GF-D8 (cell line): ENCODE measurements at regions not wholly inside any gene's neighbourhood (a gene's known extent, or its start where the extent isn't known, plus 50 kb on each side); places are given as distances from the start of the nearest gene placed in this dataset.
"Not testable (repeated sequence)": the region's sequence is repeated elsewhere in the genome, so short reads cannot be mapped to it uniquely, and the experiment has no call there.

ENCODE experiments used
- DNase-seq: peaks from one replicate; lab custom pipeline; 2025; lab: John Stamatoyannopoulos, UW

- no peak for DNase-seq
Observed at GRCh38 chrX:110512341-110512740, 153.7 kb downstream of the RTL9 start.

DNA sequence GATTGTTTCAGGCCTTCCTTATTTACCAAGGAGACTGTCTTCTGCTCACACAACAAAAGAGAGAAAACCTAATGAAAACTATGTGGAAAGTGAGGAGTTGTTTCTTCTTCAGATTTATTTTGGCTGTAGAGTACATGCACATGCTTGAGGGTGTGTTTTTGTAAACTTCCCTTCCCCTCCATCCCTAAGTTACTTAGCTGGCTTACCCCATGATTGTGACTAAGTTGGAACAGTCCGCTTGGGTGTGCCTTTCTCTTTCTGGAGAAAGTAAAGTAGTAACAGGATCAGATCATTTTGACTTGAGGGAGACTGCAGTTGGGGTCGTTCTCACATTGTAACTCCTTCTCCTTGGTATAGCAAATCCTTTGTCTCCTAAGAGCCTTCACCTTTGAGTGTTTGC, 155.9 kb downstream of the RTL9 start:
- no peak for DNase-seq

DNA sequence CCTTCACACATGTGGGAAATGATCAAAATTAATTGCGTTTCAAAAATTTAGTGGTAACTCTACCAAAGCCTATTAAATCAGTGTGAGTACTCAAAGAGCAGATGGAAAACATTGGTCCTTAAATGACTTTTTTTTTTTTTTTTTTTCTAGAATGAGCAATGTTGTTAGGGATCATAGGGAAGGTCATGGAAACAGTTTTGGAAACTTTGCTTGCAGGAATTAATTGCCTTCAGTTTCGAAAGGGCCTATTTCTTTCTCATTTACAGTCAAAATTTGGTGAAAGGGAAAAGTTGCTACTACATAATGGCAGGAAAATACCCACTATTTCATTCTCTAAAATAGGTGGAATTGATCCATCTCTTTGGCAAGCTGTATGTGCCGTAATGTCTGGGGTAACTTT, 160.9 kb downstream of the RTL9 start:
- DNase-seq, result no peak

DNA sequence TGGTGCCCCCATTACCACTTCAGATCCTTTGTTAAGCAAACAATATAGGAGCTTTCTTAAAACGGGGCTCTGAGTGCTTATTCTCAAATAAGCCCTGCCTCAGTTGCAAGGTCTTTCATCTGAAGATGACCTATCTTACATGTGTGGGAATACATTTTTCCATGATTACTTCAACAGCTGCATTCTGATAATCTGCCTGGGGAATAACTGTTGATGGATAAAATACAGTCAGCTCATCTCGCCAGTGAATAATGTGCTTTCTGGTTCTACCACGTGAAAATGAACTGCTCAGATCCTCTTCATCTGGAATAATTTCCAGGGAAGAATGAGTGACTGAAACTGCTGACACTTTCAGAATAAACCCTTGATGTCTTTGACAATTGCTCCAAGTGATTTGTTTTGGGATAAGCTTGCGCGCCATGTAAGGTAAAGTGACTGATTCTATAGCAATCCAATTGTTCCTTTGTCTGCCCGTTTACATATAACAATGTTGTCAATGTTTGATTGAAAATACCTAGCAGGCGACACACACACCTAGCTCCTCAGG, 161.3 kb downstream of the RTL9 start:
- no peak for DNase-seq

DNA sequence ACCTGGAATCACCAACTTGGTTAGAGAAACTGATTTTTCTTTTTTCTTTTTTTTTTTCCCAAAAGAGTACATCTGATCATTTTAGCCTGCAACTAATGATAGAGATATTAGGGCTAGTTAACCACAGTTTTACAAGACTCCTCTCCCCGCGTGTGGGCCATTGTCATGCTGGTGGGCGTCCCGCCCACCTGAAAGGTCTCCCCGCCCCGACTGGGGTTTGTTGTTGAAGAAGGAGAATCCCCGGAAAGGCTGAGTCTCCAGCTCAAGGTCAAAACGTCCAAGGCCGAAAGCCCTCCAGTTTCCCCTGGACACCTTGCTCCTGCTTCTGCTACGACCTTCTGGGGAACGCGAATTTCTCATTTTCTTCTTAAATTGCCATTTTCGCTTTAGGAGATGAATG, 162.0 kb downstream of the RTL9 start:
- not testable (repeated sequence) for DNase-seq

DNA sequence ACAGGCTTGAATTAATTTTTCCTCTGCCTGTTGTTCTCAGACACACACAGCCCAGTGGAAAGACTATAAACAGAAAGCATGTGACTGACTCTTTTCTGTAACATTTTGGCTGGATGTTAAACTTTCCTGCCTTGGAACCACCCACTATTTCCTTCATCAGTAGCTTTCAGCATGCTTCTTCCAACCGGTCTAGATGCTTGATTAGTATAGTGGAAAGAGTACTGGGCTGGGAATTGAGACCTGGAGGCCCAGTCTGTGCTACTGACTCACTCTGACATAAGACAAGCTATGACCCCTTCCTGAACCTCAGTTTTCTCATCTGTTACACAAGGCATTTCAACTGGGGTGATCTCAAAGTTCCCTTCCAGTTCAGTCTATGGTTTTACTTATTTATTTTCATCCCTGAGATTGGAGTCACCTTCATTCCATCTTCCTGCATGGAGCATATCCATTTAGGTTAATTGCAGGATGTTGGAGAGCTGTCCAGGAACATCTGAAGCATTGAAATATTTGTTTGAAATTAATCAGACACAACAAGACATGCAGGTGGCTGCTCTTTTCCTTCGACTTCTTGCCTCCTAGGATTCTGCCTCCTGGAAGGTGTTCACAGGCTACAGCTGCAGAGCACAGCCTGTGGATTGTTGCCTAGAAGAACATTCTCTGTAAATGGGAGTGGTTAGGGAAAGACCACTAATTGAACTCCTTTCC, 173.4 kb downstream of the RTL9 start:
- no peak for DNase-seq

DNA sequence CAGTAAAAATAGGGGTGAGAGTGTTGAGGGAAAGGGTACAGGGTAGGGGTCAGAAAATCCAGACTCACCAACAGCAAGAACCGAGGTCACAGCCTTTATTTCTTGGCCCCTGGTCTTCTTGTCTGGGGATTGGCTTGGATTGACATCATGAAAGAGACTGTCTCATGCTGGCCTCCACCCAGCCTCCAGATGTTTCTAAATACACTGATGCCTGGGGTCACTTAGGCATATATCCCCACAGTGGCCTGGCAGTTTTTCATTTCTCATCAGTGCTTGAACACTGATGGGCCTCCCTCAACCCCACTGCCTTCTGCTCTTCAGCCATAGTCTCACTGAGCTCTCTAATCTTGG, 173.9 kb downstream of the RTL9 start:
- DNase-seq, result no peak

GRCh38 chrX:110536816-110537215, 178.2 kb downstream of the RTL9 start:
- no peak for DNase-seq

DNA sequence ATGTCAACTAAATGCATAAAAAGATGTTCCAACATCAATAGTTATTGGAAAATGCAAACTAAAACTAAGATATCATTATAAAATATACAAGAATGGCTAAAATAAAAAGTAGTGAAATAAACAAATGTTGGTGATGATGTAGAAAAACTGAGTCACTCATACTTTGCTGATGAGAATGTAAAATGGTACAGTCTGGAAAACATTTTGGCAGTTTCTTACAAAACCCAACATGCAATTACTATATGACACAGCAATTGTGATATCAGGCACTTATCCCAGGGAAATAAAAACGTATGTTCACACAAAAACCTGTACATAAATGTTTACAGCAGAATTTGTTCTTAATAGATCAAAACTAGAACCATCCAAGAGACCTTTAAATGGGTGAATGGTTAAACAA, 182.6 kb downstream of the RTL9 start:
- no peak for DNase-seq

GRCh38 chrX:110550854-110551253, 192.2 kb downstream of the RTL9 start:
- not testable (repeated sequence) for DNase-seq

GRCh38 chrX:110557864-110558263, 199.2 kb downstream of the RTL9 start:
- DNase-seq, result no peak

- DNase-seq, result no peak
Observed at GRCh38 chrX:110558406-110558805, 199.8 kb downstream of the RTL9 start.

- no peak for DNase-seq
Observed at GRCh38 chrX:110561034-110561433, 202.4 kb downstream of the RTL9 start.

GRCh38 chrX:110563282-110563681, 204.6 kb downstream of the RTL9 start:
- DNase-seq, result no peak

DNA sequence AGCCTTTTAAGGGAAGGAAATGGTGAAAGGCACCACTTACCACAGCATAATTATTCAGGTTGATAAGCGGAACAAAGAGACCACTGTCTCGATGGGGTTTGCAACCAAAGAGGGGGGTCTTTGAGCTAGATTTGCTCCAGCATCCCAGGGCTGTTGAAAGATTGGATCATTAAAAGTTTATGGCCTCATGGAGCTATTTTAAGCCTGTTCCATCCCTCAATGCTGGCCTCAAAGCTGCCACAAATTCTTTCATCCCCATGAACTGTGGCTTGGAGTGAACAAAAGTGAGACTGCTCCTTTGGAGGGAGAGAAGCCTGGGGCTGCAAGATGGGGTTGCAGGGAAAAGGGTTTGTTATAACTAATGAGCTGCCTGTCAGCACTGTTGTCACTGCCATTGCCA, 209.8 kb downstream of the RTL9 start:
- DNase-seq, result no peak

DNA sequence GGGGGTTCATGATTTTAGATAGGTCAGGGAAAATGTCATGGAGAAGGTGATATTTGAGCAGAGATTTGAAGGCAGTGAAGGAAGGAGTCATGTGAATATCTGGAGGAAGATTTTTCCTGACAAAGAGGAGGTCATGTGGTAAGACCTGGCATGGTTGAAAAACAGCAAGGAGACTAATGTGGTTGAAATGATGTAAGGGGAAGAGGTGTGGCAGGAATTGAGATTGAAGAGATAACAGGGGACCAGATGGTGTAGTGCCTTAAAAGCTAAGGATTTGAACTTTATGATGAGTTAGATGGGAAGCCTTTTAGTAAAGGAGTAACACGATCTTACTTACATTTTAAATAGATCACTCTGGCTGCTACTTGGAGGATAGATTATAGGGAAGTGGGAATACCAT, 210.9 kb downstream of the RTL9 start:
- DNase-seq, result peak; percentile 31

DNA sequence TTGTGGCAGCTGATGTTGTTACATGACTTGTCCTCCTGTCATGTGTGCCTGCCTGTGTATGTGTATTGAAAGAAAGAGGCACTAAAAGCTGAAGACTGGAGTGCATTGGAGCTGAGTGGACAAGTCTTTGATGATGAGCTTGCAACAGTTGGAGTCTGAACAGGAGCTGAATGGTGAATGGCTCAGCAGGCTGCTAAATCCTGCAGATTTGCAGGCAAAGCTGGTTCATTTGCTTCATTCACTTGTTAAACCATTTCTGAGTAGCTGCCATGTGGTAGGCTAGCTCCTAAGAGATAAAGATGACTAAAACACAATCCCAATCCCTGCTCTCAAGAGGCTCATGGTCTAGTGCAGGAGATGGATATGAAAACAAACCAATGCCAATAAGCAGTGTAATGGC, 217.3 kb downstream of the CHRDL1 start:
- DNase-seq, result no peak

DNA sequence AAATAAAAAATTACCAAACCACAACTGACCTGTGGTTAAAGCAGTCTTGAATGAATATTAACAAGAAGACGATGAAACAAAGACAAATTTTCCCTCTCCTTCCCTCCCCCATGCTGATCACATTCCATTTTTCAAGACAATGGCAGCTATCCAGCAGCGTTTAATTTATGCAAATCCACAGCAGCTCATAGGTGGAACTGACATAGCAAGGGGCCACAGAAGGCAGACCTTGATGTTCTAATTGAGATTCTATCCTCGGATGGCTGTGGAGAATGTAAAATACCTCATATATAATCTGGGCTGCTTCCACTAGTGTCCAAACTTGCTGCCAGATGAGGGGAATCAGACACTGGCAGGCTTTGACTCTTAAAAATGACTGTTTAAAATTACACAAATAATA, 211.5 kb downstream of the CHRDL1 start:
- DNase-seq, result no peak

GRCh38 chrX:110588164-110588563, 207.5 kb downstream of the CHRDL1 start:
- DNase-seq, result no peak

GRCh38 chrX:110588853-110589252, 206.8 kb downstream of the CHRDL1 start:
- DNase-seq, result no peak

DNA sequence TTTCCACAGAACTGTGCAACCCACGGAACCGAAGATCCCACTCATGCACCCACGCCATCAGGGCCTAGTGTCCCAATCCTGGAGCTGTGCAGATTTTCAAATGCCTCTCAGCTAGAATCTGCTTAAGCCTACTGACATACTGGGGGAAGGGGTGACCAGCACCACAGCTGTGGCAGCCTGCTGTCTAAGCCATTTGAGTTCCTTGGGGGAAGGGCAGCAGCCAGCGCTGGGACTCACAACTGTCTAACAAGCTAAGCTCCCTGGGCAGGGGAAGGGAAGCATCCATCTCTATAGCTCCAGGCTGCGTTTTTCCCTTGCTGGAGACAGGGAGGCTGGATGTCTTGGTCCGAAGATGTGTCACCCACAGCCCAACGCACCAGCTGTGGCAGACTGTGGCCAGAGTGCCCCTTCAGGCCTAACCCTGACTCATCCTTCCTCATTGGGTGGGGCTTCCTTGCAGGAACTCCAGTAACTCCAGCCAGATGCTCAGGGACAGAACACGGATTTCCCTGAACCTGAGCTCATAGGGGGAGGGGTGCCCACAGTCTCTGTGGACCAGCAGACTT, 194.8 kb downstream of the CHRDL1 start:
- DNase-seq, result no peak

GRCh38 chrX:110614596-110614995, 181.0 kb downstream of the CHRDL1 start:
- no peak for DNase-seq
